GM12878 (cell line): ENCODE measurements at regions not wholly inside any gene's neighbourhood (a gene's known extent, or its start where the extent isn't known, plus 50 kb on each side); places are given as distances from the start of the nearest gene placed in this dataset.
A peak's percentile ranks its signal among the peaks of the same experiment; 100 is the strongest.

Experiments
- ATAC-seq: fragments of 200-7000 bp; cut with Tn5 transposase; 3 replicates; pipeline ENCODE4 v1.9.1; 2020; ENCODE audit warnings: mild to moderate bottlenecking, moderate library complexity
- BruUV-seq: library from RNA; stranded (reverse); fragments of 400-500 nt; replicated peaks from 2 replicates; lab custom pipeline; 2021; lab: Mats Ljungman, UMichigan
- CTCF ChIA-PET: fragments of 300-600 bp; sonication (Branson Sonifier 250); formaldehyde crosslinking; extraction: SDS; loops from one replicate; lab custom pipeline; 2021; ENCODE audit warnings: inconsistent platforms; lab: Yijun Ruan, JAX
- POLR2A ChIA-PET: fragments of 350-600 bp; formaldehyde crosslinking; extraction: SDS; loops from one replicate; lab custom pipeline; 2021; ENCODE audit warnings: inconsistent platforms; lab: Charles Lee
- RAD21 ChIA-PET: fragments of 300-600 bp; sonication (Branson Sonifier 250); formaldehyde crosslinking; loops from one replicate; lab custom pipeline; 2023; ENCODE audit warnings: antibody characterized with exemption; ENCODE audit not compliant: unreplicated experiment; lab: Charles Lee
- SMC1A ChIA-PET: fragments of 300-600 bp; sonication (Branson Sonifier 250); formaldehyde crosslinking; loops from one replicate; lab custom pipeline; 2023; ENCODE audit not compliant: unreplicated experiment, uncharacterized antibody; lab: Charles Lee
- DNase-seq: peaks from one replicate; pipeline ENCODE4 v3.0.0-alpha.2; 2011; ENCODE audit warnings: low read depth, low spot score
- FAIRE-seq: peaks from 3 replicates; lab custom pipeline; 2011; peaks lifted over from hg19 to GRCh38; lab: Jason Lieb, UNC
- H2AFZ ChIP-seq: 2 replicates; pipeline ENCODE4 v1.6.0; 2011; ENCODE audit warnings: low read depth, low read length, control low read depth; ENCODE audit not compliant: control insufficient read depth
- H3K27ac ChIP-seq: 2 replicates; pipeline ENCODE4 v1.5.1; 2011; ENCODE audit warnings: control low read depth; ENCODE audit not compliant: control insufficient read depth, insufficient read depth
- H3K27me3 ChIP-seq, 2 experiments: replicated peaks in 1 of 2; 2 replicates each; pipeline versions ENCODE4 v1.6.0 to v1.6.1; 2011; ENCODE audit warnings: low read length in 1 of 2; ENCODE audit not compliant: control insufficient read depth in 2 of 2, insufficient read depth in 2 of 2
- H3K36me3 ChIP-seq, 2 experiments: 2 replicates each; pipeline ENCODE4 v1.5.1; 2011; ENCODE audit warnings: low read length in 1 of 2; ENCODE audit not compliant: control insufficient read depth in 2 of 2, insufficient read depth in 2 of 2
- H3K4me1 ChIP-seq: 2 replicates; pipeline ENCODE4 v1.6.1; 2011; ENCODE audit warnings: mild to moderate bottlenecking, low read length, moderate library complexity, mixed read lengths; ENCODE audit not compliant: control insufficient read depth, insufficient read depth
- H3K4me2 ChIP-seq: 2 replicates; pipeline ENCODE4 v1.6.0; 2011; ENCODE audit warnings: control low read depth; ENCODE audit not compliant: control insufficient read depth, insufficient read depth
- H3K4me3 ChIP-seq: fragments of 200-600 bp; sonication (generic); 2 replicates; pipeline ENCODE4 v1.5.1; 2016
- H3K79me2 ChIP-seq: 2 replicates; pipeline ENCODE4 v1.6.0; 2011; ENCODE audit warnings: low read length; ENCODE audit not compliant: control insufficient read depth, insufficient read depth
- H3K9ac ChIP-seq: 2 replicates; pipeline ENCODE4 v1.8.0; 2011; ENCODE audit warnings: low read length, control low read depth, mixed read lengths; ENCODE audit not compliant: control insufficient read depth, insufficient read depth
- H3K9me3 ChIP-seq: replicated peaks from 3 replicates; pipeline ENCODE4 v1.5.1; 2011; ENCODE audit warnings: mild to moderate bottlenecking, low read length; ENCODE audit not compliant: control insufficient read depth, insufficient read depth
- H4K20me1 ChIP-seq: 2 replicates; pipeline ENCODE4 v1.6.0; 2011; ENCODE audit not compliant: control insufficient read depth, insufficient read depth
- BACH1 ChIP-seq: fragments of 450-650 bp; IDR thresholded peaks from 2 replicates; pipeline ENCODE4 v1.6.1; 2017; ENCODE audit warnings: mild to moderate bottlenecking, borderline replicate concordance
- EGR1 ChIP-seq, 2 experiments: IDR thresholded peaks; 1 replicate in 1 of 2; 2 replicates in 1 of 2; pipeline ENCODE4 v1.6.1; 2011 to 2012; ENCODE audit warnings: low read depth in 2 of 2, low read length in 2 of 2, borderline replicate concordance in 1 of 2, mild to moderate bottlenecking in 1 of 2, moderate library complexity in 1 of 2
- EP300 ChIP-seq, 2 experiments: fragments of 150-350 bp in 1 of 2; IDR thresholded peaks; 2 replicates each; pipeline ENCODE4 v1.6.1; 2011 to 2012; ENCODE audit warnings: low read depth in 2 of 2, low read length in 2 of 2, borderline replicate concordance in 1 of 2, improper control_type of control experiment in 1 of 2, inconsistent platforms in 1 of 2; ENCODE audit not compliant: control insufficient read depth in 1 of 2
- HDGF ChIP-seq: fragments of 450-650 bp; IDR thresholded peaks from 2 replicates; pipeline ENCODE4 v1.6.1; 2016; ENCODE audit warnings: antibody characterized with exemption
- MEF2B ChIP-seq: fragments of 450-650 bp; IDR thresholded peaks from 2 replicates; pipeline ENCODE4 v1.6.1; 2018; ENCODE audit warnings: mild to moderate bottlenecking, moderate library complexity; ENCODE audit not compliant: partially characterized antibody, poor library complexity, severe bottlenecking
- MTA2 ChIP-seq: fragments of 450-650 bp; IDR thresholded peaks from 2 replicates; pipeline ENCODE4 v1.6.1; 2016; ENCODE audit warnings: low read depth, mild to moderate bottlenecking, moderate library complexity
- MXI1 ChIP-seq: fragments of 150-350 bp; IDR thresholded peaks from 2 replicates; pipeline ENCODE4 v1.6.1; 2011; ENCODE audit warnings: low read depth, mild to moderate bottlenecking, inconsistent platforms, low read length, improper control_type of control experiment
- POLR2AphosphoS2 ChIP-seq: IDR thresholded peaks from 2 replicates; pipeline ENCODE4 v1.6.1; 2011; ENCODE audit warnings: low read depth, mild to moderate bottlenecking, low read length, improper control_type of control experiment, moderate library complexity
- RUNX3 ChIP-seq: IDR thresholded peaks from 2 replicates; pipeline ENCODE4 v1.6.1; 2012; ENCODE audit warnings: low read length, inconsistent platforms
- SIX5 ChIP-seq: IDR thresholded peaks from 2 replicates; pipeline ENCODE4 v1.6.1; 2011; ENCODE audit warnings: mild to moderate bottlenecking, low read depth, low read length, moderate library complexity; ENCODE audit not compliant: severe bottlenecking
- SMC3 ChIP-seq: IDR thresholded peaks from 2 replicates; pipeline ENCODE4 v1.6.1; 2011; ENCODE audit warnings: low read length, improper control_type of control experiment, borderline replicate concordance
- SP1 ChIP-seq: IDR thresholded peaks from one replicate; pipeline ENCODE4 v1.6.1; 2011; ENCODE audit warnings: low read depth, low read length
- SREBF2 ChIP-seq: IDR thresholded peaks from 2 replicates; pipeline ENCODE4 v1.6.1; 2012; ENCODE audit warnings: mild to moderate bottlenecking, low read length
- TBL1XR1 ChIP-seq: IDR thresholded peaks from 2 replicates; pipeline ENCODE4 v1.6.1; 2012; ENCODE audit warnings: low read depth, low read length, improper control_type of control experiment
- TCF7 ChIP-seq: IDR thresholded peaks from 2 replicates; pipeline ENCODE4 v1.6.1; 2014; ENCODE audit warnings: antibody characterized with exemption, borderline replicate concordance
- WGBS: methylation state at CpG from one replicate; pipeline ENCODE4 v1.1.6; 2016; ENCODE audit warnings: low lambda C conversion rate; ENCODE audit not compliant: insufficient replicate concordance, insufficient coverage; ENCODE audit errors: missing lambda C conversion rate; 5-methylcytosine and 5-hydroxymethylcytosine counted together
- in situ Hi-C: fragments of 300-500 bp; cut with MboI; formaldehyde crosslinking; loops from 9 replicates; pipeline ENCODE4 v1.14.3; 2018; ENCODE audit warnings: mixed read lengths
- intact Hi-C: fragments of 100-400 bp; cut with micrococcal nuclease; formaldehyde crosslinking; loops from one replicate; pipeline ENCODE4 v1.14.2; 2022; ENCODE audit not compliant: unreplicated experiment
- TF ChIP-seq, protein P1 (sequence below): IDR thresholded peaks from 2 replicates; pipeline ENCODE4 v1.6.1; 2012; ENCODE audit warnings: low read length, inconsistent platforms

DNA sequence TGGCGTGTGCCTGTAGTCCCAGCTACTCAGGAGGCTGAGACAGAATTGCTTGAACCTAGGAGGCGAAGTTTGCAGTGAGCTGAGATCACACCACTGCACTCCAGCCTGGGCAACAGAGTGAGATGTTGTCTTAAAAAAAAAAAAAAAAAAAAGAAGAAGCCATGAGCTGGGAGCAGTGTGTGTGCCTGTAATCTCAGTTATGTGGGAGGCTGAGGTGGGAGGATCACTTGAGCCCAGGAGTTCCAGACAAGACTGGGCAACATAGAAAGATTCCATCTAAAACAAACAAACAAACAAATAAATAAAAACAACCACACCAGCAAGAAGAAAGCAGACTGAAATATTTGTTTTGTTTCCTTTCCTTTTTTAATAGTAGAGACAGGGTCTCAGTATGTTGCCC is 62.2 kb upstream of the KIF13A start:
- RAD21 ChIA-PET = no interaction called here

DNA sequence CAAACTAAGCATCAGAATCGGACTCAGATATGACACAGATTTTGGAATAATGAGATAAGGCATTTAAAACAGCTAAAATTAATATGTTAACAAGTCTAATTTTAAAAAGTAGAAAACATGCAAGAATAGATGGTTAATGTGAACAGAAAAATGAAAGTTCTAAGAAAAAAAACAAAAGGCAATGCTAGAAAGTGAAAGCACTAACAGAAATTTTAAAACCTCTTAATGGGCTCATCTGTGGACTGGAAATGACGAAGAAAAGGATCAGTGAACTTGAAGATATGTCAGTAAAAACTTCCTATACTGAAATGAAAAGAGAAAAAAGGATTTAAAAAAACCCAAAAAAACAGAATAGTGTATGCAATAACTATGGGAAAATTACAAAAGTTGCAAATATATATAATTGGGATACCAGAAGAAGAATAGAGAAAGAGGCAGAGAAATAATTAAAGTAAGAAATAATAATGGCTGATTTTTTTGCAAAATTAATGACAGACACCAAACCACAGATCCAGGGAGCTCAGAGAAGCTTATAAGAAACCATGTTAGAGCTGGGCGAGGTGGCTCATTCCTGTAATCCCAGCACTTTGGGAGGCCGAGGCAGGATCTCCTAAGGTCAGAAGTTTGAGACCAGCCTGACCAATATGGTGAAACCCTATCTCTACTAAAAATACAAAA is 61.7 kb upstream of the KIF13A start:
- BruUV-seq = no TSS peak
- peak overlapping the region; percentile 21; the same call in 1 of the 2 replicates for H2AFZ ChIP-seq
- no peak overlapping the region for H3K4me3 ChIP-seq
- ChIA-PET RAD21 (no interaction called here), CTCF (no interaction called here), POLR2A (no interaction called here), SMC1A (interaction anchor here (0.6 to 1.4 kb wide), 2 partner anchors 9 to 563 kb away, joined by 3 to 5 read pairs; no protein-coding TSS in a partner anchor)
- intact Hi-C loops = no loop called here
- H4K20me1 ChIP-seq = no peaks in the 10 kb centered on the region
- H3K79me2 ChIP-seq = no peaks in the 10 kb centered on the region
- no peak overlapping the region for H3K27ac ChIP-seq
- in situ Hi-C loops = no loop called here
- H3K4me2 ChIP-seq = no peak overlapping the region
- FAIRE-seq = peak; percentile 71
- H3K4me1 ChIP-seq = no peaks in the 10 kb centered on the region
- peak; percentile 58 for ATAC-seq
- no peaks in the 10 kb centered on the region for H3K27me3 ChIP-seq
- H3K9me3 ChIP-seq = no peaks in the 10 kb centered on the region
- no peaks in the 10 kb centered on the region for H3K36me3 ChIP-seq
- WGBS = 7% methylated on average over 4 of the region's 4 CpGs
- H3K9ac ChIP-seq = no peak overlapping the region
- DNase-seq = no peak
- TF ChIP-seq MEF2B (no peak), EP300 (IDR thresholded peaks at IDR 0.05; ENCODE audit: borderline replicate concordance in 1 of 2, control insufficient read depth in 1 of 2, low read depth in 2 of 2, low read length in 2 of 2) (no peak), SP1 (no peak), SREBF2 (no peak), MXI1 (no peak), HDGF (no peak), SIX5 (no peak), SMC3 (no peak), MTA2 (no peak), EGR1 (IDR thresholded peaks at IDR 0.05; ENCODE audit: borderline replicate concordance in 1 of 2, low read depth in 2 of 2, low read length in 2 of 2) (no peak)

More for the DNA sequence above, 62.2 kb upstream of the KIF13A start:
- ChIA-PET CTCF (interaction anchor here (0.6 kb wide), 1 partner anchor 209 kb away, joined by 3 read pairs; no protein-coding TSS in a partner anchor), SMC1A (interaction anchor here (0.6 kb wide), 1 partner anchor 563 kb away, joined by 3 read pairs; no protein-coding TSS in a partner anchor), POLR2A (no interaction called here)
- TF ChIP-seq RUNX3 = no peak
- no peak for TF ChIP-seq TCF7
- TF ChIP-seq TBL1XR1 = no peak
- TF ChIP-seq BACH1 = no peak
- TF ChIP-seq, protein P1, sequence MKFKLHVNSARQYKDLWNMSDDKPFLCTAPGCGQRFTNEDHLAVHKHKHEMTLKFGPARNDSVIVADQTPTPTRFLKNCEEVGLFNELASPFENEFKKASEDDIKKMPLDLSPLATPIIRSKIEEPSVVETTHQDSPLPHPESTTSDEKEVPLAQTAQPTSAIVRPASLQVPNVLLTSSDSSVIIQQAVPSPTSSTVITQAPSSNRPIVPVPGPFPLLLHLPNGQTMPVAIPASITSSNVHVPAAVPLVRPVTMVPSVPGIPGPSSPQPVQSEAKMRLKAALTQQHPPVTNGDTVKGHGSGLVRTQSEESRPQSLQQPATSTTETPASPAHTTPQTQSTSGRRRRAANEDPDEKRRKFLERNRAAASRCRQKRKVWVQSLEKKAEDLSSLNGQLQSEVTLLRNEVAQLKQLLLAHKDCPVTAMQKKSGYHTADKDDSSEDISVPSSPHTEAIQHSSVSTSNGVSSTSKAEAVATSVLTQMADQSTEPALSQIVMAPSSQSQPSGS = no peak
- TF ChIP-seq POLR2AphosphoS2 = no peak
- in situ Hi-C loops (no loop called here), intact Hi-C loops (no loop called here)
- Histone ChIP-seq H3K27ac (no peak overlapping the region), H3K27me3 (no peaks in the 10 kb centered on the region), H3K4me2 (no peak overlapping the region), H3K36me3 (no peaks in the 10 kb centered on the region), H3K4me1 (no peaks in the 10 kb centered on the region), H4K20me1 (no peaks in the 10 kb centered on the region), H3K79me2 (no peaks in the 10 kb centered on the region), H2AFZ (no peak overlapping the region), H3K4me3 (no peak overlapping the region), H3K9ac (no peak overlapping the region), H3K9me3 (no peaks in the 10 kb centered on the region)
- 20% methylated on average over 2 of the region's 2 CpGs for WGBS
- no peak for ATAC-seq
- no peak for FAIRE-seq
- BruUV-seq = no TSS peak
- DNase-seq = no peak
